ENCODE measurements at regions not wholly inside any gene's neighbourhood (a gene's known extent, or its start where the extent isn't known, plus 50 kb on each side); places are given as distances from the start of the nearest gene placed in this dataset.
"Not testable (repeated sequence)": the region's sequence is repeated elsewhere in the genome, so short reads cannot be mapped to it uniquely, and the experiment has no call there.

GRCh38 chr3:94811836-94812235 lies 749.0 kb downstream of the NSUN3 start:
- Mint-ChIP-seq H3K27ac (no peak overlapping the region), H3K36me3 (no peaks in the 10 kb centered on the region), H3K4me3 (no peak overlapping the region), H3K27me3 (no peaks in the 10 kb centered on the region), H3K9me3 (peaks cover 8% of the 10 kb centered on the region), H3K4me1 (ENCODE audit: low read depth) (no peaks in the 10 kb centered on the region)
- ChIA-PET CTCF (no interaction called here), POLR2A (no interaction called here)
- intact Hi-C loops (cut with micrococcal nuclease): no loop called here
- DNase-seq: no peak

- intact Hi-C loops (cut with micrococcal nuclease): no loop called here
- H3K27me3 Mint-ChIP-seq: no peaks in the 10 kb centered on the region
- H3K27ac Mint-ChIP-seq: no peak overlapping the region
- POLR2A ChIA-PET: no interaction called here
- H3K4me3 Mint-ChIP-seq: no peak overlapping the region
- no peak for DNase-seq
- H3K4me1 Mint-ChIP-seq (ENCODE audit: low read depth): no peaks in the 10 kb centered on the region
- CTCF ChIA-PET: no interaction called here
- peaks cover 3% of the 10 kb centered on the region for H3K9me3 Mint-ChIP-seq
- H3K36me3 Mint-ChIP-seq: no peaks in the 10 kb centered on the region
These were observed 758.4 kb downstream of the NSUN3 start for GRCh38 chr3:94821241-94821640.

- H3K27me3 Mint-ChIP-seq: no peaks in the 10 kb centered on the region
- peaks cover 3% of the 10 kb centered on the region for H3K9me3 Mint-ChIP-seq
- intact Hi-C loops (cut with micrococcal nuclease): no loop called here
- ChIA-PET CTCF (no interaction called here), POLR2A (no interaction called here)
- no peak for DNase-seq
- no peak overlapping the region for H3K4me3 Mint-ChIP-seq
- H3K4me1 Mint-ChIP-seq (ENCODE audit: low read depth): no peaks in the 10 kb centered on the region
- no peak overlapping the region for H3K27ac Mint-ChIP-seq
- no peaks in the 10 kb centered on the region for H3K36me3 Mint-ChIP-seq
These were observed 759.4 kb downstream of the NSUN3 start for GRCh38 chr3:94822298-94822697.

- H3K27me3 Mint-ChIP-seq; H3K4me3 Mint-ChIP-seq; POLR2A ChIA-PET; H3K4me1 Mint-ChIP-seq (ENCODE audit: low read depth); H3K9me3 Mint-ChIP-seq; H3K36me3 Mint-ChIP-seq; intact Hi-C loops (cut with micrococcal nuclease); CTCF ChIA-PET; DNase-seq; H3K27ac Mint-ChIP-seq: not testable (repeated sequence)
These were observed 783.4 kb downstream of the NSUN3 start for GRCh38 chr3:94846251-94846650.

- no peaks in the 10 kb centered on the region for H3K4me1 Mint-ChIP-seq (ENCODE audit: low read depth)
- POLR2A ChIA-PET: no interaction called here
- CTCF ChIA-PET: no interaction called here
- no peak overlapping the region for H3K27ac Mint-ChIP-seq
- H3K9me3 Mint-ChIP-seq: peaks cover 55% of the 10 kb centered on the region
- no peaks in the 10 kb centered on the region for H3K27me3 Mint-ChIP-seq
- no peak for DNase-seq
- H3K36me3 Mint-ChIP-seq: no peaks in the 10 kb centered on the region
- H3K4me3 Mint-ChIP-seq: no peak overlapping the region
- intact Hi-C loops (cut with micrococcal nuclease): no loop called here
These were observed 799.8 kb downstream of the NSUN3 start for GRCh38 chr3:94862703-94863102.

- H3K4me1 Mint-ChIP-seq (ENCODE audit: low read depth): no peaks in the 10 kb centered on the region
- ChIA-PET CTCF (no interaction called here), POLR2A (no interaction called here)
- H3K27ac Mint-ChIP-seq: no peak overlapping the region
- H3K9me3 Mint-ChIP-seq: peaks cover 20% of the 10 kb centered on the region
- no peaks in the 10 kb centered on the region for H3K27me3 Mint-ChIP-seq
- no peak overlapping the region for H3K4me3 Mint-ChIP-seq
- no peak for DNase-seq
- intact Hi-C loops (cut with micrococcal nuclease): no loop called here
- H3K36me3 Mint-ChIP-seq: no peaks in the 10 kb centered on the region
These were observed 806.2 kb downstream of the NSUN3 start for GRCh38 chr3:94869059-94869547.

GRCh38 chr3:94873751-94874150 lies 810.9 kb downstream of the NSUN3 start:
- Mint-ChIP-seq H3K4me3 (no peak overlapping the region), H3K9me3 (peaks cover 3% of the 10 kb centered on the region), H3K27me3 (no peaks in the 10 kb centered on the region), H3K36me3 (no peaks in the 10 kb centered on the region), H3K4me1 (ENCODE audit: low read depth) (no peaks in the 10 kb centered on the region), H3K27ac (no peak overlapping the region)
- DNase-seq: no peak
- POLR2A ChIA-PET: no interaction called here
- intact Hi-C loops (cut with micrococcal nuclease): no loop called here
- CTCF ChIA-PET: no interaction called here

GRCh38 chr3:94875149-94875548 lies 812.3 kb downstream of the NSUN3 start:
- CTCF ChIA-PET: no interaction called here
- no peaks in the 10 kb centered on the region for H3K36me3 Mint-ChIP-seq

GRCh38 chr3:94887065-94887464 lies 824.2 kb downstream of the NSUN3 start:
- H3K4me3 Mint-ChIP-seq: no peak overlapping the region
- POLR2A ChIA-PET: no interaction called here
- H3K27ac Mint-ChIP-seq: no peak overlapping the region
- no peaks in the 10 kb centered on the region for H3K36me3 Mint-ChIP-seq
- H3K4me1 Mint-ChIP-seq (ENCODE audit: low read depth): no peaks in the 10 kb centered on the region
- intact Hi-C loops (cut with micrococcal nuclease): no loop called here
- DNase-seq: no peak
- H3K27me3 Mint-ChIP-seq: no peaks in the 10 kb centered on the region
- H3K9me3 Mint-ChIP-seq: peaks cover 4% of the 10 kb centered on the region
- CTCF ChIA-PET: no interaction called here

More at GRCh38 chr3:94875149-94875548, 812.3 kb downstream of the NSUN3 start:
- H3K4me1 Mint-ChIP-seq (ENCODE audit: low read depth): no peaks in the 10 kb centered on the region
- no peaks in the 10 kb centered on the region for H3K27me3 Mint-ChIP-seq
- no peak overlapping the region for H3K27ac Mint-ChIP-seq
- no peak for DNase-seq
- intact Hi-C loops (cut with micrococcal nuclease): no loop called here
- peaks cover 5% of the 10 kb centered on the region for H3K9me3 Mint-ChIP-seq
- POLR2A ChIA-PET: no interaction called here
- no peak overlapping the region for H3K4me3 Mint-ChIP-seq

- no peak overlapping the region for H3K27ac Mint-ChIP-seq
- DNase-seq: no peak
- H3K27me3 Mint-ChIP-seq: no peaks in the 10 kb centered on the region
- ChIA-PET POLR2A (no interaction called here), CTCF (no interaction called here)
- peaks cover 3% of the 10 kb centered on the region for H3K9me3 Mint-ChIP-seq
- no peak overlapping the region for H3K4me3 Mint-ChIP-seq
- no peaks in the 10 kb centered on the region for H3K4me1 Mint-ChIP-seq (ENCODE audit: low read depth)
- intact Hi-C loops (cut with micrococcal nuclease): no loop called here
- H3K36me3 Mint-ChIP-seq: no peaks in the 10 kb centered on the region
These were observed 834.1 kb downstream of the NSUN3 start for GRCh38 chr3:94896994-94897393.

GRCh38 chr3:94904156-94904674 lies 841.4 kb downstream of the NSUN3 start:
- intact Hi-C loops (cut with micrococcal nuclease): no loop called here
- Mint-ChIP-seq H3K36me3 (no peaks in the 10 kb centered on the region), H3K9me3 (no peaks in the 10 kb centered on the region), H3K4me1 (ENCODE audit: low read depth) (no peaks in the 10 kb centered on the region), H3K27ac (no peak overlapping the region), H3K27me3 (no peaks in the 10 kb centered on the region), H3K4me3 (no peak overlapping the region)
- no peak for DNase-seq
- ChIA-PET CTCF (no interaction called here), POLR2A (no interaction called here)

GRCh38 chr3:94909726-94910125 lies 846.9 kb downstream of the NSUN3 start:
- no peaks in the 10 kb centered on the region for H3K27me3 Mint-ChIP-seq
- no peaks in the 10 kb centered on the region for H3K9me3 Mint-ChIP-seq
- DNase-seq: no peak
- H3K36me3 Mint-ChIP-seq: no peaks in the 10 kb centered on the region
- H3K4me3 Mint-ChIP-seq: no peak overlapping the region
- intact Hi-C loops (cut with micrococcal nuclease): no loop called here
- H3K4me1 Mint-ChIP-seq (ENCODE audit: low read depth): no peaks in the 10 kb centered on the region
- ChIA-PET CTCF (no interaction called here), POLR2A (no interaction called here)
- no peak overlapping the region for H3K27ac Mint-ChIP-seq

- Mint-ChIP-seq H3K4me1 (ENCODE audit: low read depth) (no peaks in the 10 kb centered on the region), H3K27ac (no peak overlapping the region), H3K4me3 (no peak overlapping the region), H3K9me3 (no peaks in the 10 kb centered on the region), H3K27me3 (no peaks in the 10 kb centered on the region), H3K36me3 (no peaks in the 10 kb centered on the region)
- intact Hi-C loops (cut with micrococcal nuclease): no loop called here
- no peak for DNase-seq
- ChIA-PET CTCF (no interaction called here), POLR2A (no interaction called here)
These were observed 849.8 kb downstream of the NSUN3 start for GRCh38 chr3:94912656-94913055.

- no peak for DNase-seq
- H3K36me3 Mint-ChIP-seq: no peaks in the 10 kb centered on the region
- H3K27me3 Mint-ChIP-seq: no peaks in the 10 kb centered on the region
- CTCF ChIA-PET: no interaction called here
- intact Hi-C loops (cut with micrococcal nuclease): no loop called here
- POLR2A ChIA-PET: no interaction called here
- H3K4me3 Mint-ChIP-seq: no peak overlapping the region
- peaks cover 3% of the 10 kb centered on the region for H3K9me3 Mint-ChIP-seq
- H3K27ac Mint-ChIP-seq: no peak overlapping the region
- no peaks in the 10 kb centered on the region for H3K4me1 Mint-ChIP-seq (ENCODE audit: low read depth)
These were observed 864.3 kb downstream of the NSUN3 start for GRCh38 chr3:94927175-94927574.
